ENCODE measurements at regions not wholly inside any gene's neighbourhood (a gene's known extent, or its start where the extent isn't known, plus 50 kb on each side); places are given as distances from the start of the nearest gene placed in this dataset.
"Not testable (repeated sequence)": the region's sequence is repeated elsewhere in the genome, so short reads cannot be mapped to it uniquely, and the experiment has no call there.

GRCh38 chr3:162540421-162540820 lies 1043.8 kb downstream of the OTOL1 start:
- DNase-seq (ENCODE audit: low read depth), result no peak

GRCh38 chr3:162541923-162542322 lies 1045.3 kb downstream of the OTOL1 start:
- no peak for DNase-seq (ENCODE audit: low read depth)
- no peak overlapping the region for H3K4me3 ChIP-seq (ENCODE audit: low read depth, low read length)

More at GRCh38 chr3:162540421-162540820, 1043.8 kb downstream of the OTOL1 start:
- H3K4me3 ChIP-seq (ENCODE audit: low read depth, low read length), result no peak overlapping the region

GRCh38 chr3:162544246-162544645 lies 1047.6 kb downstream of the OTOL1 start:
- no peak for DNase-seq (ENCODE audit: low read depth)

GRCh38 chr3:162546910-162547309 lies 1050.3 kb downstream of the OTOL1 start:
- H3K4me3 ChIP-seq (ENCODE audit: low read depth, low read length), result no peak overlapping the region
- no peak for DNase-seq (ENCODE audit: low read depth)

More at GRCh38 chr3:162544246-162544645, 1047.6 kb downstream of the OTOL1 start:
- H3K4me3 ChIP-seq (ENCODE audit: low read depth, low read length), result no peak overlapping the region

- DNase-seq (ENCODE audit: low read depth), result no peak
- H3K4me3 ChIP-seq (ENCODE audit: low read depth, low read length), result no peak overlapping the region
Measured at GRCh38 chr3:162547321-162547720, 1050.7 kb downstream of the OTOL1 start.

DNA sequence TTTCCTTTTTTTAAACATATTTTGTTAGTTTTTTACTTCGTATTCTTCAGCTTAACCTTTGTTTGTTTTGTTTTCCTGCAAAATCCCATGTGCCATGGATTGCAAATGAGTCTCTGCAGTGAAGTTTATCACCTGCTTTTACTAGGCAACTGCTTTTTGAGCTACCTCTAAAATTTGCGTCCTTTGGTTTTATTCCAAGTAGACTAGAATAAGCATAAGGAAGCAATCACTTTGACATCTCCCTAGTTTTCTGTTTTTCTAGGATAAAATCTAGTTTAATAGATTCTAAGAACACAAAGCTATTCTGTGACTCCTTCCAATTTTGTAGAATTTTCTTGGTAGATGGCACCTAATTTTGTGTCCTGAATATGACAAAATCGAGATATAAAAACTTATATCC lies 1059.2 kb downstream of the OTOL1 start:
- no peak for DNase-seq (ENCODE audit: low read depth)
- H3K4me3 ChIP-seq (ENCODE audit: low read depth, low read length), result no peak overlapping the region

- H3K4me3 ChIP-seq (ENCODE audit: low read depth, low read length), result no peak overlapping the region
- no peak for DNase-seq (ENCODE audit: low read depth)
Measured at GRCh38 chr3:162558016-162558415, 1061.4 kb downstream of the OTOL1 start.

GRCh38 chr3:162568706-162569105 lies 1072.1 kb downstream of the OTOL1 start:
- no peak overlapping the region for H3K4me3 ChIP-seq (ENCODE audit: low read depth, low read length)
- no peak for DNase-seq (ENCODE audit: low read depth)

- DNase-seq (ENCODE audit: low read depth), result no peak
- no peak overlapping the region for H3K4me3 ChIP-seq (ENCODE audit: low read depth, low read length)
Measured at GRCh38 chr3:162569314-162569713, 1072.7 kb downstream of the OTOL1 start.

DNA sequence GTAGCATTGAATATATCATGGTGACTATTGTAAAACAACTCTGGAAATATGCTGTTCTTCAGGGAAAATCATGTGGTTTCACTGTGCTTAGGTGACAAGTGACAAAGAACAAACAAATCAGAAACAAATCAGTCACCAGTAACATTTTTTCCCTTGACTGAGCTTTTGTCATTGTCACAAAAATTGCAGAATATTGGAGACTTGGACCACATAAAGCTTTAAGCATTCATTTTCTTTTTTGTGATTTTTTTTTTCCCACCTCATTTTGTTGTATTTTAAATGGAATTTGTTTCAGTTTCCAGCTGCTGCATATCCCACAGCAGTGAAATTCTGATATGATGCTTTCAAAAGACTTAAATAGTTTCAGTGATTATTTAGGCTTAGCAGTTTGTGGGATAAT lies 1088.4 kb downstream of the OTOL1 start:
- no peak overlapping the region for H3K4me3 ChIP-seq (ENCODE audit: low read depth, low read length)
- DNase-seq (ENCODE audit: low read depth), result no peak

- H3K4me3 ChIP-seq (ENCODE audit: low read depth, low read length), result no peak overlapping the region
- peak; percentile 67 for DNase-seq (ENCODE audit: low read depth)
Measured at GRCh38 chr3:162586591-162586990, 1090.0 kb downstream of the OTOL1 start.

GRCh38 chr3:162597226-162597625 lies 1100.6 kb downstream of the OTOL1 start:
- no peak for DNase-seq (ENCODE audit: low read depth)

GRCh38 chr3:162598500-162598899 lies 1101.9 kb downstream of the OTOL1 start:
- H3K4me3 ChIP-seq (ENCODE audit: low read depth, low read length), result not testable (repeated sequence)
- peak; percentile 19 for DNase-seq (ENCODE audit: low read depth)

More at GRCh38 chr3:162597226-162597625, 1100.6 kb downstream of the OTOL1 start:
- H3K4me3 ChIP-seq (ENCODE audit: low read depth, low read length), result no peak overlapping the region

DNA sequence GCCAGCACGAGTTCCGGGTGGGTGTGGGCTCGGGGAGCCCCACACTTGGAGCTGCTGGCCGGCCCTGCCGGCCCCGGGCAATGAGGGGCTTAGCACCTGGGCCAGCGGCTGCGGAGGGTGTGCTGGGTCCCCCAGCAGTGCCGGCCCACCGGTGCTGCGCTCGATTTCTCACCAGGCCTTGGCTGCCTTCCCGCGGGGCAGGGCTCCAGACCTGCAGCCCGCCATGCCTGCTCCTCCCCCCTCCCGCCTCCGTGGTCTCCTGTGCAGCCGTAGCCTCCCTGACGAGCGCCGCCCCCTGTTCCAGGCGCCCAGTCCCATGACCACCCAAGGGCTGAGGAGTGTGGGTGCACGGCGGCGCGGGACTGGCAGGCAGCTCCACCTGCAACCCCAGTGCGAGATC lies 1103.1 kb downstream of the OTOL1 start:
- not testable (repeated sequence) for DNase-seq (ENCODE audit: low read depth); H3K4me3 ChIP-seq (ENCODE audit: low read depth, low read length)

DNA sequence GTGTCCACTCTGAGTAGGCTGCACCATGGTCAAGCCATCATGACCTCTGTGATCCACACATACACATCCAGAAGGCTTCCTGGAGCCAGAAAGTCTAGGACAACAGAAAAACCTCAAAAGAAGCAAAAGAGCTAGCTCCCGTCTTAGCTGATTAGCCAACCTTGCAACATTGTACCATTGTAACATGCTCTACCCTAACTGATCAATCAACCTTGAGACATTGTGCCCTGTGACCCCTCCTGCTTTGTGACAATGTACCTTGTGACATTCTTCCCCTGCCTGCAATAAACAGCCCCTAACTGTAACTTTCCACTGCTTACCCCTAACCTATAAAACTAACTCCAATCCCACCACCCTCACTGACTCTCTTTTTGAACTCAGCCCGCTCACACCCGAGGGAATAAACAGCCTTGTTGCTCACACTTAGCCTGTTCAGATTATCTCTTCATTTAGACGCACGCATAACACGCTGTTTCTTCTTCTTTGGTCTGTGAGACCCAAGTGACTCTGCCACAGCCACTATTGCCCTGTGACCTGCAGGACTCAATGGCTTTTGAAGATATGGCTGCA lies 1104.6 kb downstream of the OTOL1 start:
- no peak overlapping the region for H3K4me3 ChIP-seq (ENCODE audit: low read depth, low read length)
- no peak for DNase-seq (ENCODE audit: low read depth)

DNA sequence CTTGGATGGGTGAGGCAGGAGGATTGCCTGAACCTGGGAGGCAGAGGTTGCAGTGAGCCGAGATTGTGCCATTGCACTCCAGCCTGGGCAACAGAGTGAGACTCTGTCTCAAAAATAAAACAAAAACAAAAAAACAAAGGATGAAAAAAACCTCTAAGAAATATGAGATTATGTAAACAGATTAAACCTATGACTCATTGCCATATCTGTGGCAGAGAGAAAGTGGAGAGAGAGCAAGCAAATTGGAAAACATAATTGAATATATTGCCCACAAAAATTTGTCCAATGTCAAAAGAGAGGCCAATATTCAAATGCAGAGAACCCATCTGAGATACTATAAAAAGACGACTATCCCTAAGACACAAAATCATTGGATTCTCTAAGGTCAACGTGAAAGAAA lies 1106.0 kb downstream of the OTOL1 start:
- no peak overlapping the region for H3K4me3 ChIP-seq (ENCODE audit: low read depth, low read length)
- no peak for DNase-seq (ENCODE audit: low read depth)

DNA sequence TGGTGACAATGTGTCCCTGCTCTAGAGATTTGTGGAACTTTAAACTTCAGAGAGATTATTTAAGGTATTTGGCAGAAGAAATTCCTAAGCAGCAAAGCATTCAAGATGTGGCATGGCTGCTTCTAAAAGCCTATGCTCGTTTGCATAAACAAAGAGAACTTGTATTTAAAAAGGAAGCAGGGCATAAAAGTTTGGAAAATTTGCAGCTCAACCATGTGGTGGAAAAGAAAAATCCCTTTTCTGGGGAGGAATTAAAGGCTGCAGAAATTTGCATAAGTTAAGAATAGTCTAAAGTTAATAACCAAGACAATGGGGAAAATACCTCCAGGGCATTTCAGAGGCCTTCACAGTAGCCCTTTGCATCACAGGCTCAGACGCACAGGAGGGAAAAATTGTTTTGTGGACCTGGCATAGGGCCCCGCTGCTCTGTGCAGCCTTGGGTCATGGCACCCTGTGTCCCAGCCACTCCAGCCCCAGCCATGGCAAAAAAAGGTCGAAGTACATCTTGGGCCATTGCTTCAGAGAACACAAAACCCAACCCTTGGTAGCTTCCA lies 1109.1 kb downstream of the OTOL1 start:
- H3K4me3 ChIP-seq (ENCODE audit: low read depth, low read length), result no peak overlapping the region
- DNase-seq (ENCODE audit: low read depth), result no peak

GRCh38 chr3:162610261-162610660 lies 1113.7 kb downstream of the OTOL1 start:
- H3K4me3 ChIP-seq (ENCODE audit: low read depth, low read length), result no peak overlapping the region
- DNase-seq (ENCODE audit: low read depth), result no peak

- DNase-seq (ENCODE audit: low read depth), result no peak
- H3K4me3 ChIP-seq (ENCODE audit: low read depth, low read length), result no peak overlapping the region
Measured at GRCh38 chr3:162612991-162613390, 1116.4 kb downstream of the OTOL1 start.

- no peak overlapping the region for H3K4me3 ChIP-seq (ENCODE audit: low read depth, low read length)
- no peak for DNase-seq (ENCODE audit: low read depth)
Measured at GRCh38 chr3:162626172-162626571, 1129.6 kb downstream of the OTOL1 start.

- no peak for DNase-seq (ENCODE audit: low read depth)
Measured at GRCh38 chr3:162628531-162628930, 1131.9 kb downstream of the OTOL1 start.

More at GRCh38 chr3:162628531-162628930, 1131.9 kb downstream of the OTOL1 start:
- H3K4me3 ChIP-seq (ENCODE audit: low read depth, low read length), result no peak overlapping the region
